ENCODE measurements at regions not wholly inside any gene's neighbourhood (a gene's known extent, or its start where the extent isn't known, plus 50 kb on each side); places are given as distances from the start of the nearest gene placed in this dataset.
A peak's percentile ranks its signal among the peaks of the same experiment; 100 is the strongest.

DNA sequence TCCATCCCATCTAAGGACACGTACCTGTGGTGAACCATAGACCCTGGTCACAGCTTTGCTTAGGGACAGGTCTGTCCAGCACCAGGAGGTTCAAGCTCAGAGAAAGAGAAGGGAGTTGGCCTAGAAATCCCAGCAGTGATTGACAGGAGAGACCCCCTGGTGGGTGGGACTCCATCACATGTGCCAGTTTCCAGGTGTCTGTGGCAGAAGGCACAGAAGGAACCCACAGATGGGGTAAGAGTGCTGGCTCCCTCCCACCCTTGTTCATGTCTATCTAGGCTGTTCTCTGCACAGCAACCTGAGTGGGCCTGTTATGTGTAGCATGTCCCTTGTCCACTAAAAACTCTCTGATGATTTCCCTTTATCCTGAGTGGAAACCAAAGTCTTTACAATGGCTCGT, 54.0 kb upstream of the GRB10 start:
- H3K36me3 ChIP-seq, result no peaks in the 10 kb centered on the region
- TF ChIP-seq POLR2A (IDR thresholded peaks at IDR 0.05) (no peak), POLR2AphosphoS5 (IDR thresholded peaks at IDR 0.05) (no peak), EP300 (IDR thresholded peaks at IDR 0.05) (no peak)
- TF ChIP-seq, protein P1, sequence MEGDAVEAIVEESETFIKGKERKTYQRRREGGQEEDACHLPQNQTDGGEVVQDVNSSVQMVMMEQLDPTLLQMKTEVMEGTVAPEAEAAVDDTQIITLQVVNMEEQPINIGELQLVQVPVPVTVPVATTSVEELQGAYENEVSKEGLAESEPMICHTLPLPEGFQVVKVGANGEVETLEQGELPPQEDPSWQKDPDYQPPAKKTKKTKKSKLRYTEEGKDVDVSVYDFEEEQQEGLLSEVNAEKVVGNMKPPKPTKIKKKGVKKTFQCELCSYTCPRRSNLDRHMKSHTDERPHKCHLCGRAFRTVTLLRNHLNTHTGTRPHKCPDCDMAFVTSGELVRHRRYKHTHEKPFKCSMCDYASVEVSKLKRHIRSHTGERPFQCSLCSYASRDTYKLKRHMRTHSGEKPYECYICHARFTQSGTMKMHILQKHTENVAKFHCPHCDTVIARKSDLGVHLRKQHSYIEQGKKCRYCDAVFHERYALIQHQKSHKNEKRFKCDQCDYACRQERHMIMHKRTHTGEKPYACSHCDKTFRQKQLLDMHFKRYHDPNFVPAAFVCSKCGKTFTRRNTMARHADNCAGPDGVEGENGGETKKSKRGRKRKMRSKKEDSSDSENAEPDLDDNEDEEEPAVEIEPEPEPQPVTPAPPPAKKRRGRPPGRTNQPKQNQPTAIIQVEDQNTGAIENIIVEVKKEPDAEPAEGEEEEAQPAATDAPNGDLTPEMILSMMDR (IDR thresholded peaks at IDR 0.05), result no peak
- 74 to 91% (median 83%) methylated on average over 2 of the region's 2 CpGs for WGBS, 5 donors
- intact Hi-C loops (cut with DNase I; ENCODE audit: low total_unique reads), result no loop called here
- DNase-seq, result no peak
- H3K4me3 ChIP-seq, result no peak overlapping the region
- no peak overlapping the region for H3K27ac ChIP-seq
- no peaks in the 10 kb centered on the region for H3K4me1 ChIP-seq
- H3K27me3 ChIP-seq, result no peaks in the 10 kb centered on the region
- no peaks in the 10 kb centered on the region for H3K9me3 ChIP-seq

DNA sequence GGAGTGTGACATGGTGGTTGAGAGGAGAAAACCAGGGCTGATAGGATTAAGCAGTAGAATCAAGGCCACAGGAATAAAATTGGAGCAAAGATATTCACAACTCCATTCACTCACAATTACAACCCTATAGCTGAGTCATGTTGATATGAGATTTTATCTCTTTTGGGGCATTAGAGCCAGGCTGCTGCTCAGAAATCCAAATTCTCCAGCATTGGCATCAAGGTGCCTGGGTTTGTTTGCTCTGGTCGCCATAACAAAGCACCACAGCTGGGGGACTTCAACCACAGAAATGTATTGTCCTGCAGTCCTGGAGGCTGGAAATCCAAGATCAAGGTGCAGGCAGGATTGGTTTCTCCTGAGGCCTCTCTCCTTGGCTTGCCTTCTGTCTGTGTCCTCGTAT, 52.5 kb upstream of the GRB10 start:
- no peak for DNase-seq
- 65 to 79% (median 73%) methylated on average over 2 of the region's 2 CpGs for WGBS, 5 donors
- TF ChIP-seq POLR2A (IDR thresholded peaks at IDR 0.05), result no peak
- TF ChIP-seq POLR2AphosphoS5 (IDR thresholded peaks at IDR 0.05), result no peak
- TF ChIP-seq, protein P1 (IDR thresholded peaks at IDR 0.05), result no peak
- TF ChIP-seq EP300 (IDR thresholded peaks at IDR 0.05), result no peak

DNA sequence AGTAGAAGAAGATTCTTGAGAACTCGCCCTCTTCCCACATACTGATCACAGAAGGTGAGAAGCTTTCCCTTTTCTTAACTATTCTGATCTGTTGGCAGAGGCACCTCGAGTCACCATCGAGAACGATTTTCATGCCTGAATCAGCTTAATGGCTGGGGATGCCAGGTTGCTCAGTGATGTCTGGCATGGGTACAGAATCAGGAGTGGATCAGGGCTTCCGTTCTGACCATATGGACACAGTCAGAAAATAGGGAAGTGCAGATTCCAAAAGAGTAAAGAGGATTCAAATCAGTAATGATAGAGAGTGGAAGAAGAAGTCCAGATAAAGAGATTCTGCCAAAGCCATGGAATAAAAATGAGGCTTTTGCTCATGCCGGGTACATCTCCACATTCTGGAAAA, 52.0 kb upstream of the GRB10 start:
- intact Hi-C loops (cut with DNase I; ENCODE audit: low total_unique reads), result no loop called here
- 83 to 92% (median 88%) methylated on average over 6 of the region's 6 CpGs for WGBS, 5 donors
- H3K4me1 ChIP-seq, result no peaks in the 10 kb centered on the region

More for the DNA sequence above, 52.5 kb upstream of the GRB10 start:
- intact Hi-C loops (cut with DNase I; ENCODE audit: low total_unique reads), result no loop called here
- Histone ChIP-seq H3K4me1 (no peaks in the 10 kb centered on the region), H3K36me3 (no peaks in the 10 kb centered on the region), H3K4me3 (no peak overlapping the region), H3K27me3 (no peaks in the 10 kb centered on the region), H3K27ac (no peak overlapping the region), H3K9me3 (no peaks in the 10 kb centered on the region)

DNA sequence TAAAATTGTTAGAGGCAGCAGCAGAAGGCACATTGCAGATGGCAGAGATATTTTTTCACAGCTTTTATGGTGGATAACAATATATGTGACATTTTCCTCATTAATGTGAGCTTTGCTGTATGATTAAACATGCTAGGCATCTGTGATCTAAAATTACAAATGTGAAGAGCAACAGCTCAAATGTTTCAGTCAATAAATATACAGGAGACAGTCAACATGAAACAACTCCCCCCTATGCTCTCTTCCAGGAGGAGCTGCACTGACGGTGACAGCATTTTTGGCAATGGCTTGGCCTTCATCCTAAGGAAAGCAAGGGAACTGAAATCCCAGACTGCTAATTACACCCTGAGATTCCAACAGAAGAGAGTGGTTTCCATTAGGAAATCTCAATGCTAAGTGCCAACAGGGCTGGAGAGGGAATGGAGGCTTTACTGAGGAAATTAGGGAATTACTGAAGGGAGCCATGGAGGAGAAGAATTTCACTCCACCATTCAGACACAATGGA, 51.4 kb upstream of the GRB10 start:
- TF ChIP-seq POLR2A (IDR thresholded peaks at IDR 0.05) (no peak), POLR2AphosphoS5 (IDR thresholded peaks at IDR 0.05) (no peak), EP300 (IDR thresholded peaks at IDR 0.05) (no peak)
- no peaks in the 10 kb centered on the region for H3K9me3 ChIP-seq
- intact Hi-C loops (cut with DNase I; ENCODE audit: low total_unique reads), result no loop called here

More for the DNA sequence above, 52.0 kb upstream of the GRB10 start:
- TF ChIP-seq POLR2AphosphoS5 (IDR thresholded peaks at IDR 0.05), result no peak
- TF ChIP-seq, protein P1 (IDR thresholded peaks at IDR 0.05), result no peak
- no peak for TF ChIP-seq POLR2A (IDR thresholded peaks at IDR 0.05)
- no peak for TF ChIP-seq EP300 (IDR thresholded peaks at IDR 0.05)
- Histone ChIP-seq H3K9me3 (no peaks in the 10 kb centered on the region), H3K36me3 (no peaks in the 10 kb centered on the region), H3K27me3 (no peaks in the 10 kb centered on the region), H3K27ac (no peak overlapping the region), H3K4me3 (no peak overlapping the region)
- DNase-seq, result no peak

DNA sequence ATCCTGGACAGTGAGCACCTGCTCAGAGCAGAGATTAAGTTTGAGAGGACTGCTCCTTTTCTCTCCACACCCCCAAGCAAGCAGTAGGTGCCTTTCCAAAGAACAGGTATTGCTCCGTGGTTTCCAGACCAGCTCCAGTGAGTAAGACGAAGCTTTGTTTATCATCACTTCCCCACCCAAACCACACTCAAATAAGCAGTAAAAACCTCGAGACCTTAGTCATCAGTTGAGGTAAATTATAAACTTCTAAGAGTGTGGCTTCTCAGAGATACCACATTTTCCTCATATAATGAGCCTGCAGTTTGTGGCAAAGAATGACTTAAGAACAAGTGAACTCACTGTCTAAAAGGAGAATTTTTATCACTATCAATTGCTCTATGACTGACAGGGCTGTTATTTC, 50.0 kb upstream of the GRB10 start:
- H3K4me1 ChIP-seq, result no peaks in the 10 kb centered on the region
- WGBS, 5 donors, result 8 to 35% (median 31%) methylated on average over 3 of the region's 3 CpGs
- intact Hi-C loops (cut with DNase I; ENCODE audit: low total_unique reads), result no loop called here

More for the DNA sequence above, 51.4 kb upstream of the GRB10 start:
- WGBS, 5 donors, result 78 to 91% (median 82%) methylated on average over 1 of the region's 1 CpG
- Histone ChIP-seq H3K27me3 (no peaks in the 10 kb centered on the region), H3K36me3 (no peaks in the 10 kb centered on the region), H3K4me3 (no peak overlapping the region), H3K27ac (no peak overlapping the region), H3K4me1 (no peaks in the 10 kb centered on the region)
- DNase-seq, result no peak

More for the DNA sequence above, 50.0 kb upstream of the GRB10 start:
- no peak overlapping the region for H3K27ac ChIP-seq
- peak in 1 of 2 donors; percentile 18 for DNase-seq
- no peaks in the 10 kb centered on the region for H3K9me3 ChIP-seq
- no peak for TF ChIP-seq POLR2A (IDR thresholded peaks at IDR 0.05)
- TF ChIP-seq, protein P1 (IDR thresholded peaks at IDR 0.05), result no peak
- TF ChIP-seq EP300 (IDR thresholded peaks at IDR 0.05), result no peak
- TF ChIP-seq POLR2AphosphoS5 (IDR thresholded peaks at IDR 0.05), result no peak
- no peaks in the 10 kb centered on the region for H3K36me3 ChIP-seq
- no peaks in the 10 kb centered on the region for H3K27me3 ChIP-seq
- H3K4me3 ChIP-seq, result no peak overlapping the region

Data from stomach (tissue), 8 donors.